ENCODE measurements at regions not wholly inside any gene's neighbourhood (a gene's known extent, or its start where the extent isn't known, plus 50 kb on each side); places are given as distances from the start of the nearest gene placed in this dataset.

- RAD21 ChIA-PET (ENCODE audit: low non-redundant PET in 1 of 2, low total read pairs in 2 of 2, uncharacterized antibody in 2 of 2, unreplicated experiment in 2 of 2) = interaction anchor here in 1 of 2 experiments (0.6 kb wide), 1 partner anchor 1683 kb away, joined by 3 read pairs; no protein-coding TSS in a partner anchor
- no peaks in the 10 kb centered on the region for H3K9me2 ChIP-seq (ENCODE audit: insufficient read depth)
- POLR2A ChIA-PET = no interaction called here
- no peaks in the 10 kb centered on the region for H3K9me3 ChIP-seq (ENCODE audit: control insufficient read depth in 1 of 2, insufficient read depth in 1 of 2, low read depth in 1 of 2, low read length in 2 of 2)
- no peak overlapping the region for H3K27ac ChIP-seq (ENCODE audit: low read depth, low read length)
- H3K79me2 ChIP-seq (ENCODE audit: insufficient read depth, low read length) = no peaks in the 10 kb centered on the region
- DNase-seq (ENCODE audit: low read depth, low spot score) (no peak), ATAC-seq (no peak)
- no peaks in the 10 kb centered on the region for H4K20me1 ChIP-seq (ENCODE audit: insufficient read depth)
- peaks cover 36% of the 10 kb centered on the region for H3K27me3 ChIP-seq (ENCODE audit: insufficient read depth, low read length)
- H2AFZ ChIP-seq (ENCODE audit: low read depth, low read length, poor library complexity, severe bottlenecking) = no peak overlapping the region
- no peak overlapping the region for H3K4me2 ChIP-seq (ENCODE audit: low read length)
- no peaks in the 10 kb centered on the region for H3K4me1 ChIP-seq (ENCODE audit: control insufficient read depth in 1 of 2, insufficient read depth in 2 of 2, low read length in 2 of 2)
- no peaks in the 10 kb centered on the region for H3K36me3 ChIP-seq (ENCODE audit: control insufficient read depth in 1 of 2, insufficient read depth in 2 of 2, low read length in 2 of 2)
- intact Hi-C loops (cut with micrococcal nuclease) = no loop called here
- no TSS peak for BruUV-seq (replicated peaks)
- CTCF ChIA-PET = no interaction called here
- no peak overlapping the region for H3K4me3 ChIP-seq (replicated peaks in 1 of 2; ENCODE audit: low read depth in 1 of 2, low read length in 2 of 2)
- no peak overlapping the region for H3K9ac ChIP-seq (ENCODE audit: low read length)
- TF ChIP-seq MAX (IDR thresholded peaks at IDR 0.05) = no peak
- no peak for TF ChIP-seq ELF1 (IDR thresholded peaks at IDR 0.05; ENCODE audit: borderline replicate concordance, low read depth)
- TF ChIP-seq REST (IDR thresholded peaks at IDR 0.05; ENCODE audit: low read depth) = no peak
- no peak for TF ChIP-seq POLR2AphosphoS5 (IDR thresholded peaks at IDR 0.05; ENCODE audit: low read depth, low read length)
- TF ChIP-seq SRF (IDR thresholded peaks at IDR 0.05; ENCODE audit: low read depth) = no peak
- TF ChIP-seq YY1 (IDR thresholded peaks at IDR 0.05; ENCODE audit: extremely low read depth, insufficient replicate concordance, low read depth, low read length) = no peak
- no peak for TF ChIP-seq ZBTB33 (IDR thresholded peaks at IDR 0.05; ENCODE audit: extremely low read depth, insufficient replicate concordance, low read length)
- no peak for TF ChIP-seq TCF7L2 (IDR thresholded peaks at IDR 0.05; ENCODE audit: borderline replicate concordance, extremely low read depth, insufficient read depth, insufficient read length)
- TF ChIP-seq JUND (IDR thresholded peaks at IDR 0.05) = no peak
- TF ChIP-seq ZNF274 (IDR thresholded peaks at IDR 0.05; ENCODE audit: low read depth, low read length) = no peak
- no peak for TF ChIP-seq RAD21 (IDR thresholded peaks at IDR 0.05; ENCODE audit: low read depth)
Observed at GRCh38 chr1:30286241-30286987, 437.0 kb downstream of the MATN1 start.

Measured in HCT116 (cell line).